Ascending aorta (tissue), 2 donors: ENCODE measurements at regions not wholly inside any gene's neighbourhood (a gene's known extent, or its start where the extent isn't known, plus 50 kb on each side); places are given as distances from the start of the nearest gene placed in this dataset.

Experiments
- DNase-seq, 2 donors: peaks; one replicate each; pipeline ENCODE4 v3.0.0-alpha.2; 2019; ENCODE audit warnings: low spot score in 2 of 2
- H3K27ac ChIP-seq, 2 donors: fragments of 200-600 bp; sonication (generic); one replicate each; pipeline ENCODE4 v1.5.1; 2016 to 2017; ENCODE audit warnings: mild to moderate bottlenecking in 1 of 2
- H3K27me3 ChIP-seq: fragments of 200-600 bp; sonication (generic); one replicate; pipeline ENCODE4 v1.5.1; 2017
- H3K36me3 ChIP-seq, 2 donors: fragments of 200-600 bp; sonication (generic); one replicate each; pipeline ENCODE4 v1.5.1; 2016
- H3K4me1 ChIP-seq, 2 donors: fragments of 200-600 bp; sonication (generic); one replicate each; pipeline ENCODE4 v1.5.1; 2016 to 2017; ENCODE audit warnings: mild to moderate bottlenecking in 1 of 2
- H3K4me3 ChIP-seq, 2 donors: fragments of 200-600 bp; sonication (generic); one replicate each; pipeline ENCODE4 v1.5.1; 2016 to 2017; ENCODE audit warnings: mild to moderate bottlenecking in 1 of 2
- H3K9me3 ChIP-seq, 2 donors: fragments of 200-600 bp; sonication (generic); one replicate each; pipeline ENCODE4 v1.5.1; 2016
- CTCF ChIP-seq, 3 experiments: fragments of 200-600 bp in 2 of 3; fragments of 450-650 bp in 1 of 3; sonication (generic) in 2 of 3; IDR thresholded peaks; one replicate each; pipeline ENCODE4 v1.5.1; 2016 to 2019; ENCODE audit warnings: antibody characterized with exemption in 3 of 3, mild to moderate bottlenecking in 1 of 3, moderate library complexity in 1 of 3
- intact Hi-C: fragments of 100-400 bp; cut with DNase I; formaldehyde crosslinking; loops from one replicate; pipeline ENCODE4 v1.15.1; 2023

DNA sequence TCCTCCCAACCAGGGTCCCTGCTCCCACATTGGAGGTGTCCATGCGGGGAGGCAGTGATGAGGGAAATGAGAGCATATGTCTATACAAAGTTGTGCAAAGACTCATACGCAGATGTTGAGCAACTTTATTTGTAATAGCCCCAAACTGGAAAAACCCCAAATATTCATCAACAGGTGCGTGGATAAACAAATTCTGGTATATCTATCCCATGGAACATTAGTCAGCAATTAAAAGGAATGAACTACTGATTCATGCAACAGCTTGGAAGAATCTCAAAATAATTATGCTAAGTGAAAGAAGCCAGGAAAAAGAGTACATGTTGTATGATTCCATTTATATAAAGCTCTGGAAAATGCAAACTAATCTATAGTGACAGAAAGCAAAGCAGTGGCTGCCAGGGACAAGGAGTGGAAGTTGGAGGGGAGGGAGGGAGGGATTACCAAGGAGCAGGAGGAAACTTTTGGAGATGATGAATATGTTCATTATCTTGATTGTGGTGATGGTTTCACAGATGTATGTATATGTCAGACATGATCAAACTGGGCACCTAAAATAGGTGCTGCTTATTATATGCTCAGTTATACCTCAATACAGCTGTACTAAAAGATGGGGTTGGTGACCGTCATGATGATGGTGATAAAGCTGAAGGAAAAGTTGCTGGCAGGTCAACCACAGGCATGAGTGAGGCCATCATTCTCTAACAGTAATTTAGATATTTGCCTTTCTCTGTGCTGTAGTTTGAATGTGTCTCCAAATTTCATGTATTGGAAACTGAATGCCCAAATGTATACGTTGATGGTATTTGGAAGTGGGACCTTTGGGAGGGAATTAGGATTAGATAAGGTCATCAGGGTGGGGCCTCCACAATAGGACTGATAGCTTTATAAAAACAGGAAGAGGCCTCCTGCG lies 270.9 kb downstream of the CYP26B1 start:
- no peaks in the 10 kb centered on the region for H3K9me3 ChIP-seq
- H3K27ac ChIP-seq, result no peak overlapping the region
- TF ChIP-seq CTCF (IDR thresholded peaks at IDR 0.05), result no peak
- H3K4me1 ChIP-seq, result peaks cover 8 to 25% of the 10 kb centered on the region in 2 donors
- intact Hi-C loops, result no loop called here
- no peak for DNase-seq
- no peaks in the 10 kb centered on the region for H3K27me3 ChIP-seq
- no peaks in the 10 kb centered on the region for H3K36me3 ChIP-seq
- H3K4me3 ChIP-seq, result no peak overlapping the region

GRCh38 chr2:71872466-71873051 lies 275.1 kb downstream of the CYP26B1 start:
- Histone ChIP-seq H3K4me1 (no peaks in the 10 kb centered on the region), H3K27ac (no peak overlapping the region), H3K36me3 (no peaks in the 10 kb centered on the region), H3K27me3 (no peaks in the 10 kb centered on the region), H3K4me3 (no peak overlapping the region), H3K9me3 (no peaks in the 10 kb centered on the region)
- no peak for TF ChIP-seq CTCF (IDR thresholded peaks at IDR 0.05)
- DNase-seq, result no peak
- intact Hi-C loops, result no loop called here

GRCh38 chr2:71865391-71865965 lies 282.2 kb downstream of the CYP26B1 start:
- H3K9me3 ChIP-seq, result no peaks in the 10 kb centered on the region
- no peaks in the 10 kb centered on the region for H3K4me1 ChIP-seq
- no peak for DNase-seq
- TF ChIP-seq CTCF (IDR thresholded peaks at IDR 0.05), result no peak
- intact Hi-C loops, result no loop called here
- H3K4me3 ChIP-seq, result no peak overlapping the region
- no peaks in the 10 kb centered on the region for H3K36me3 ChIP-seq
- H3K27ac ChIP-seq, result no peak overlapping the region
- H3K27me3 ChIP-seq, result no peaks in the 10 kb centered on the region

DNA sequence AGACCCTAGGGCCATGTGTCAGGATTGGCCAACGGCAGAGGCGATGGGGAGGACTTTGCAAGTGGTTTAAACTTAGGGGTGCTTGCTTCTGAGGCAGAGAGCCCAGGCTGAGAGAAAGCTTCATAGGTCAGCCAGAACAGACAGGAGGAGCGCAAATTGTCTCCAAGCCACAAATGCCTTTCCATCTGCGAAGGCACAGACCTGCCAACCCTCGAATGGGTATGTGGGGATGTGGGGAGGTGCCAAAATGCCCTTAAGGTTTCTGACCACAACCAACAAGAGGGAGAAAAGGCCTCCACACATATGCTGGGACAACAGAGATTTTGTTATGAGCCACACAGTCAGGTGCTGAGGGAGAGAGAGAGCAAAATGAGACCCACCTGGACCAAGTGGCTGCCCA lies 283.6 kb downstream of the CYP26B1 start:
- H3K27me3 ChIP-seq, result no peaks in the 10 kb centered on the region
- TF ChIP-seq CTCF (IDR thresholded peaks at IDR 0.05), result no peak
- DNase-seq, result peak in 1 of 2 donors; percentile 58
- no peak overlapping the region for H3K4me3 ChIP-seq
- intact Hi-C loops, result no loop called here
- no peaks in the 10 kb centered on the region for H3K9me3 ChIP-seq
- H3K36me3 ChIP-seq, result no peaks in the 10 kb centered on the region
- no peak overlapping the region for H3K27ac ChIP-seq
- no peaks in the 10 kb centered on the region for H3K4me1 ChIP-seq

DNA sequence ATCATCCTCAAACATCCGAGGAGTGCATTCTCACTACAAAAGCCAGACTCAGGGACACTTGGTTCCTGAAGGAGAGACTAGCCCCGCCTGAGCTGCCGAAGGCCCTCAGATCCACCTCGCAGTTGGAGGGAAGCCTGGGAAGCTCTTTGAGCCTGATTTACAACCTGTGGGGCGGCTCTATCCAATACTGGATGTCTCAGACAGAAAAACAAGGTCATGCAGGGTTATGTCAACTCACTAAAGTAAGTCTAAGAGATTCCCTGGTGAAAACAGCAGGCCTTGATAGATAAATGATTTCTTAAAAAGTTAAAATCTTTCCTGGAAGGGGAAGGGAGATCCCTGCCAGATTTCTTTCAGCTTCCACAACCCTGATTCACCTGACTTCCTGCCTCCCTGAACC lies 284.3 kb downstream of the CYP26B1 start:
- DNase-seq, result peak in 1 of 2 donors; percentile 9

More for the DNA sequence above, 284.3 kb downstream of the CYP26B1 start:
- Histone ChIP-seq H3K27me3 (no peaks in the 10 kb centered on the region), H3K4me1 (no peaks in the 10 kb centered on the region), H3K27ac (no peak overlapping the region), H3K36me3 (no peaks in the 10 kb centered on the region), H3K4me3 (no peak overlapping the region), H3K9me3 (no peaks in the 10 kb centered on the region)
- TF ChIP-seq CTCF (IDR thresholded peaks at IDR 0.05), result no peak
- intact Hi-C loops, result no loop called here
